Upper lobe of right lung (tissue), 1 donor: ENCODE measurements at regions not wholly inside any gene's neighbourhood (a gene's known extent, or its start where the extent isn't known, plus 50 kb on each side); places are given as distances from the start of the nearest gene placed in this dataset.

Experiments used
- ATAC-seq: fragments of 200-7000 bp; cut with Tn5 transposase; one replicate; pipeline ENCODE4 v1.9.1; 2020; ENCODE audit warnings: mild to moderate bottlenecking, moderate library complexity
- DNase-seq: peaks from one replicate; pipeline ENCODE4 v3.0.0-alpha.2; 2020
- H3K27ac ChIP-seq: fragments of 200-600 bp; one replicate; pipeline ENCODE4 v1.8.0; 2022
- H3K27me3 ChIP-seq: fragments of 200-600 bp; one replicate; pipeline ENCODE4 v1.8.0; 2022; ENCODE audit warnings: mild to moderate bottlenecking
- H3K36me3 ChIP-seq: fragments of 200-600 bp; one replicate; pipeline ENCODE4 v1.8.0; 2022
- H3K4me1 ChIP-seq: fragments of 200-600 bp; one replicate; pipeline ENCODE4 v1.8.0; 2022
- H3K4me3 ChIP-seq: fragments of 200-600 bp; one replicate; pipeline ENCODE4 v1.8.0; 2022; ENCODE audit warnings: mild to moderate bottlenecking
- H3K9me3 ChIP-seq: fragments of 200-600 bp; one replicate; pipeline ENCODE4 v1.8.0; 2022
- CTCF ChIP-seq: fragments of 200-600 bp; IDR thresholded peaks from one replicate; pipeline ENCODE4 v1.8.0; 2022; ENCODE audit warnings: antibody characterized with exemption
- intact Hi-C: fragments of 100-400 bp; cut with DNase I; formaldehyde crosslinking; loops from one replicate; pipeline ENCODE4 v1.11.0; 2022
- donor health status: DM: no; HTN: yes; CAD: no; lungs with severe emphysema.

GRCh38 chr1:195872376-195872775 lies 735.9 kb downstream of the KCNT2 start:
- no peak overlapping the region for H3K4me3 ChIP-seq
- intact Hi-C loops: no loop called here
- ATAC-seq (no peak), DNase-seq (no peak)
- H3K9me3 ChIP-seq: no peaks in the 10 kb centered on the region
- TF ChIP-seq CTCF: no peak
- H3K4me1 ChIP-seq: no peaks in the 10 kb centered on the region
- no peaks in the 10 kb centered on the region for H3K27me3 ChIP-seq
- H3K27ac ChIP-seq: no peak overlapping the region
- H3K36me3 ChIP-seq: no peaks in the 10 kb centered on the region

GRCh38 chr1:195867638-195868037 lies 740.6 kb downstream of the KCNT2 start:
- no peak for TF ChIP-seq CTCF
- ATAC-seq (no peak), DNase-seq (no peak)
- H3K4me3 ChIP-seq: no peak overlapping the region
- H3K27me3 ChIP-seq: no peaks in the 10 kb centered on the region
- H3K36me3 ChIP-seq: no peaks in the 10 kb centered on the region
- no peaks in the 10 kb centered on the region for H3K4me1 ChIP-seq
- H3K9me3 ChIP-seq: no peaks in the 10 kb centered on the region
- intact Hi-C loops: no loop called here
- no peak overlapping the region for H3K27ac ChIP-seq

- Histone ChIP-seq H3K4me3 (no peak overlapping the region), H3K9me3 (no peaks in the 10 kb centered on the region), H3K27me3 (no peaks in the 10 kb centered on the region), H3K36me3 (no peaks in the 10 kb centered on the region), H3K27ac (no peak overlapping the region), H3K4me1 (no peaks in the 10 kb centered on the region)
- no peak for ATAC-seq
- intact Hi-C loops: no loop called here
- TF ChIP-seq CTCF: no peak
- no peak for DNase-seq
Observed at GRCh38 chr1:195866781-195867222, 741.4 kb downstream of the KCNT2 start.

- no peaks in the 10 kb centered on the region for H3K27me3 ChIP-seq
- DNase-seq: no peak
- no peak for ATAC-seq
- no peaks in the 10 kb centered on the region for H3K9me3 ChIP-seq
- intact Hi-C loops: no loop called here
- TF ChIP-seq CTCF: no peak
- no peaks in the 10 kb centered on the region for H3K4me1 ChIP-seq
- no peaks in the 10 kb centered on the region for H3K36me3 ChIP-seq
- no peak overlapping the region for H3K4me3 ChIP-seq
- no peak overlapping the region for H3K27ac ChIP-seq
Observed at GRCh38 chr1:195866091-195866780, 742.0 kb downstream of the KCNT2 start.

- no peak for TF ChIP-seq CTCF
- no peaks in the 10 kb centered on the region for H3K9me3 ChIP-seq
- H3K27me3 ChIP-seq: no peaks in the 10 kb centered on the region
- DNase-seq (no peak), ATAC-seq (no peak)
- H3K36me3 ChIP-seq: no peaks in the 10 kb centered on the region
- H3K4me3 ChIP-seq: no peak overlapping the region
- intact Hi-C loops: no loop called here
- H3K4me1 ChIP-seq: no peaks in the 10 kb centered on the region
- no peak overlapping the region for H3K27ac ChIP-seq
Observed at GRCh38 chr1:195851804-195852203, 756.4 kb downstream of the KCNT2 start.
